ENCODE measurements at regions not wholly inside any gene's neighbourhood (a gene's known extent, or its start where the extent isn't known, plus 50 kb on each side); places are given as distances from the start of the nearest gene placed in this dataset.

DNA sequence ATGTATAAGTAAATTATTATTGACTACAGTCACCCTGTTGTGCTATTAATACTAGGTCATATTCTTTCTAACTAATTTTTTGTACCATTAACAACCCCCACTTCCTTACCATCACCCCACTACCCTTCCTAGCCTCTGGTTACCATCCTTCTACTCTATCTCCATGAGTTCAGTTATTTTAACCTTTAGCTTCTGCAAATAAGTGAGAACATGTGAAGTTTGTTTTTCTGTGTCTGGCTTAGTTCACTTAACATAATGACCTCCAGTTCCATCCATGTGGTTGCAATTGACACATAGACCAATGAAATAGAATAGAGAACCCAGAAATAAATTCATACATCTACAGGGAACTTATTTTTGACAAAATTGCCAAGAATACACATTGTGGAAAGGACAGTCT lies 55.4 kb upstream of the CHRNB4 start:
- H3K4me1 ChIP-seq = no peaks in the 10 kb centered on the region
- intact Hi-C loops (cut with DNase I; ENCODE audit: low total_unique reads) = no loop called here
- H3K27me3 ChIP-seq = no peaks in the 10 kb centered on the region
- no peaks in the 10 kb centered on the region for H3K9me3 ChIP-seq
- DNase-seq (ENCODE audit: low spot score in 2 of 2) = no peak
- H3K27ac ChIP-seq = no peak overlapping the region
- TF ChIP-seq POLR2A (IDR thresholded peaks at IDR 0.05) (no peak), POLR2AphosphoS5 (IDR thresholded peaks at IDR 0.05) (no peak)
- TF ChIP-seq, protein P1, sequence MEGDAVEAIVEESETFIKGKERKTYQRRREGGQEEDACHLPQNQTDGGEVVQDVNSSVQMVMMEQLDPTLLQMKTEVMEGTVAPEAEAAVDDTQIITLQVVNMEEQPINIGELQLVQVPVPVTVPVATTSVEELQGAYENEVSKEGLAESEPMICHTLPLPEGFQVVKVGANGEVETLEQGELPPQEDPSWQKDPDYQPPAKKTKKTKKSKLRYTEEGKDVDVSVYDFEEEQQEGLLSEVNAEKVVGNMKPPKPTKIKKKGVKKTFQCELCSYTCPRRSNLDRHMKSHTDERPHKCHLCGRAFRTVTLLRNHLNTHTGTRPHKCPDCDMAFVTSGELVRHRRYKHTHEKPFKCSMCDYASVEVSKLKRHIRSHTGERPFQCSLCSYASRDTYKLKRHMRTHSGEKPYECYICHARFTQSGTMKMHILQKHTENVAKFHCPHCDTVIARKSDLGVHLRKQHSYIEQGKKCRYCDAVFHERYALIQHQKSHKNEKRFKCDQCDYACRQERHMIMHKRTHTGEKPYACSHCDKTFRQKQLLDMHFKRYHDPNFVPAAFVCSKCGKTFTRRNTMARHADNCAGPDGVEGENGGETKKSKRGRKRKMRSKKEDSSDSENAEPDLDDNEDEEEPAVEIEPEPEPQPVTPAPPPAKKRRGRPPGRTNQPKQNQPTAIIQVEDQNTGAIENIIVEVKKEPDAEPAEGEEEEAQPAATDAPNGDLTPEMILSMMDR (IDR thresholded peaks at IDR 0.05) = no peak
- no peak overlapping the region for H3K4me3 ChIP-seq
- H3K36me3 ChIP-seq = no peaks in the 10 kb centered on the region

DNA sequence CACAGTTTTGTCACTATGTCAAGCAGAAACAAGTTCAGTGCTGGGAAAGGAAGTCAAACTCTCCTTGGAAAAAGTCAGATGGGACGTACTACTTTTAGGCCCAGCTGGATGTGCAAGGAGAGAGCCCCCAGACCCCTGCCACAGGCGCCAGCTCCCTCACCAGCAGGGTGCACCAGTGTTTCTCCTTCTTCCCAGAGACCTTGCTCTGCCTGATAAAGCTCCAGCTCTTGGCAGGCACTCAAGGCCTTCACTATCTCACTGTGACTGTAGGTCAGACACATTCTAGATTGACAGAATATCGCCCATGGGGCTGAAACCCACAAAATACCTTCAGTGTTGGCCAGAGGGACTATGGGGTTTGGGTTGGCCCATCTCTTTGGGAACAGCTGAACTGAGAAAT lies 54.8 kb upstream of the CHRNB4 start:
- TF ChIP-seq, protein P1 (IDR thresholded peaks at IDR 0.05) = no peak
- TF ChIP-seq POLR2AphosphoS5 (IDR thresholded peaks at IDR 0.05) (no peak), POLR2A (IDR thresholded peaks at IDR 0.05) (no peak)
- Histone ChIP-seq H3K4me1 (no peaks in the 10 kb centered on the region), H3K27ac (no peak overlapping the region), H3K36me3 (no peaks in the 10 kb centered on the region), H3K9me3 (no peaks in the 10 kb centered on the region), H3K4me3 (no peak overlapping the region), H3K27me3 (no peaks in the 10 kb centered on the region)
- no peak for DNase-seq (ENCODE audit: low spot score in 2 of 2)
- intact Hi-C loops (cut with DNase I; ENCODE audit: low total_unique reads) = no loop called here

DNA sequence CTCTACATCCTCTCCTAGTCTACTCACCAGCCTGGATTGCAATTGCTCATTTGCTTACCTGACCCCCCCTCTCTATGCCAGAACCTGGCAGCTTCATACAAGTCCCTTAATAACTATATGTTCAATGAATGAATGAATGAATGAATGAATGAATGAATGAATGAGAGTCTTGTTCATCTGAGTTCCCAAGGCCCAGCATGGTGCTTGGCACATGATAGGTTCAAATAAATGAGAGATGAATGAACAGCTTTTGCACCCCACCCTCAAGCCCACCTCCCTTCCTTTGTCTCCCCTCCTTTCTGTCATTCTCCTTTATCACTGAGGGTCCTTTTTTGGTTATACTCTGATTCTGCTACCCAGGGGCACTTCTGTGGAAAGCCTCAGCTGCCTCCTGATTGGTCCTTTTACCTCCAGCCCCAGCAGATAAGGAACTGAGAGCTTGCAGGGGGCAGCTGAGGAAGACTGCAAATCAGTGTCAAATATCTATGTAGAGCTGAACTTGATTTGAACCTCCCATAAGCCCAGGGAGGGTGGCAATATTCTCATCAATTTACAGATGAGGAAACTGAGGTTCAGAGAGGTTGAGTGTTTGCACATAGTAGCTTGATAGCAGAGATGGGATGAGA lies 54.1 kb upstream of the CHRNB4 start:
- DNase-seq (ENCODE audit: low spot score in 2 of 2) = no peak
- intact Hi-C loops (cut with DNase I; ENCODE audit: low total_unique reads) = no loop called here
- H3K9me3 ChIP-seq = no peaks in the 10 kb centered on the region
- H3K27me3 ChIP-seq = no peaks in the 10 kb centered on the region
- H3K36me3 ChIP-seq = no peaks in the 10 kb centered on the region
- no peaks in the 10 kb centered on the region for H3K4me1 ChIP-seq
- no peak overlapping the region for H3K4me3 ChIP-seq
- H3K27ac ChIP-seq = no peak overlapping the region
- no peak for TF ChIP-seq POLR2AphosphoS5 (IDR thresholded peaks at IDR 0.05)
- TF ChIP-seq, protein P1 (IDR thresholded peaks at IDR 0.05) = no peak
- no peak for TF ChIP-seq POLR2A (IDR thresholded peaks at IDR 0.05)

DNA sequence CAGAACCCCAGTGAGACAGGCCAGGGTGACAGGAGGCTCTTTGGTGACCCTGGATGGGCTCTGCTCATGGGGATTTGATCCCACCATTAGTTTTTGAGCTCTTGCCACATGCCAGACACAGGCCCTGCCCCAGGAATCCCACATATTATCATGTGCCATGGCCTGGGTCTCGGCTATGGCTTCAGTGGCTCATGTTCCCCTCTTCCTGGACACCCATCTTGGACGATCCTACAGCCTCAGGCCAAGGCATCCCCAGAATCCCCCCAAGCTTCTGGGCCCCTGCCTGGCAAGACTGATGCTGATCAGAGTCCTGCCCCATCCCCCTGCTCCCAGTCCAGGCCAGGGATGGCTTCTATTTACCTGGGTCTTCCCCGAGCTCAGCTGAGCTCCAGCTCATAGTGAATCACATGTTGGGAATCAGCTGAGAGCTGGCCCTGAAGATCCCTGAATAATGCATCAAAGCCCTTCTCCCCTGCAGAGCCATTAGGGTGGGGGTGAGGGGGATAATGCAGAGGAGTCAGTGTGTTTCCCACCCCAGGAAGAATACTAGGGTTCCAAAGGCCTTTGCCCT lies 50.9 kb upstream of the CHRNB4 start:
- no peak overlapping the region for H3K27ac ChIP-seq
- no peaks in the 10 kb centered on the region for H3K9me3 ChIP-seq
- no peak for TF ChIP-seq POLR2AphosphoS5 (IDR thresholded peaks at IDR 0.05)
- no peak for TF ChIP-seq POLR2A (IDR thresholded peaks at IDR 0.05)
- TF ChIP-seq, protein P1 (IDR thresholded peaks at IDR 0.05) = no peak
- DNase-seq (ENCODE audit: low spot score in 2 of 2) = no peak
- intact Hi-C loops (cut with DNase I; ENCODE audit: low total_unique reads) = no loop called here
- no peaks in the 10 kb centered on the region for H3K4me1 ChIP-seq
- no peaks in the 10 kb centered on the region for H3K27me3 ChIP-seq
- no peak overlapping the region for H3K4me3 ChIP-seq
- H3K36me3 ChIP-seq = no peaks in the 10 kb centered on the region

DNA sequence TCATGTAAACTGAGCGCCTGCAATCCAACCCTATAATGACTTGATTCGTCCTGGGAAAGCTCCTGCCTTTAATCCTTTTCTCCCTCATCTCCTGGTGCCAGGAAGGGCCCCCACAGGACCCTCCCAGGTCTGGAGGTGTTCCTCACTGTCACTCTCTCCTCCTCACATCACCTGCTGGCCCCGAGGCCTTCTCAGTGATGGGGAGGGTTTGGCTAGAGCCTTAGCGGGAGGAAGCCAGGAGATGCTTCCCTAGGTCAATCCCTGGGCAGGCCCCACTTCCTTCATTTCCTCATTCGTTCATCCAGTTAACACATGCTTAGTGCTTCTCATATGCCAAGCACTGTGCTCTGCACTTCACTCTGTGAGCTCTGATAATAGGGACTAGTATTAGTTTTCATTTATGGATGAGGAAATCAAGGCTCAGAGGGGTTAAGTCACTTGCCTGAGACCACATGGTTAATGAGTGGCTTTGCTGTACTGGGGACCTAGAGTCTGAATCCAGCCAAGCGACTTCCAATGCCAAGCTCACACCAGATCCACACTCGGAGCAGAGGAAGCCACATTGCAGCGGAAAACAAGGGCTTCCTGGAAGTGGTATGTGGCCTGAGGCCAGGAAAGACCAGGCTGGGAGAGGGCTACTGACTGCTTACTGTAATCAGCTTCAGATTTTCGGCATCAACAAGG lies 50.3 kb upstream of the CHRNB4 start:
- no peaks in the 10 kb centered on the region for H3K9me3 ChIP-seq
- no peak for TF ChIP-seq POLR2A (IDR thresholded peaks at IDR 0.05)
- TF ChIP-seq, protein P1 (IDR thresholded peaks at IDR 0.05) = no peak
- no peaks in the 10 kb centered on the region for H3K27me3 ChIP-seq
- H3K36me3 ChIP-seq = no peaks in the 10 kb centered on the region
- H3K4me3 ChIP-seq = no peak overlapping the region
- no peak for DNase-seq (ENCODE audit: low spot score in 2 of 2)
- intact Hi-C loops (cut with DNase I; ENCODE audit: low total_unique reads) = no loop called here
- H3K27ac ChIP-seq = no peak overlapping the region
- no peaks in the 10 kb centered on the region for H3K4me1 ChIP-seq
